Psoas muscle (tissue), 7 donors: ENCODE measurements at regions not wholly inside any gene's neighbourhood (a gene's known extent, or its start where the extent isn't known, plus 50 kb on each side); places are given as distances from the start of the nearest gene placed in this dataset.
A peak's percentile ranks its signal among the peaks of the same experiment; 100 is the strongest.

Experiments used
- ATAC-seq, 4 donors: fragments of 200-7000 bp; cut with Tn5 transposase; one replicate each; pipeline ENCODE4 v1.9.1; 2020; ENCODE audit warnings: moderate library complexity in 3 of 4, mild to moderate bottlenecking in 2 of 4
- DNase-seq, 2 donors: peaks; one replicate each; pipeline ENCODE4 v3.0.0-alpha.2; 2020
- H3K27ac ChIP-seq: fragments of 200-600 bp; one replicate; pipeline ENCODE4 v1.8.0; 2022
- H3K27me3 ChIP-seq, 3 donors: fragments of 200-600 bp in 1 of 3; one replicate each; pipeline versions ENCODE4 v1.6.1 to v1.8.0; 2013 to 2022; ENCODE audit warnings: low read length in 2 of 3, mild to moderate bottlenecking in 2 of 3, moderate library complexity in 1 of 3; ENCODE audit not compliant: insufficient read depth in 3 of 3
- H3K36me3 ChIP-seq, 2 donors: fragments of 200-600 bp in 1 of 2; one replicate each; pipeline versions ENCODE4 v1.6.1 to v1.8.0; 2013 to 2022; ENCODE audit warnings: low read depth in 1 of 2, mild to moderate bottlenecking in 1 of 2, moderate library complexity in 1 of 2; ENCODE audit not compliant: insufficient read depth in 1 of 2
- H3K4me1 ChIP-seq: fragments of 200-600 bp; one replicate; pipeline ENCODE4 v1.8.0; 2022
- H3K4me3 ChIP-seq: fragments of 200-600 bp; one replicate; pipeline ENCODE4 v1.8.0; 2022; ENCODE audit warnings: mild to moderate bottlenecking
- H3K9me3 ChIP-seq: fragments of 200-600 bp; one replicate; pipeline ENCODE4 v1.8.0; 2022
- CTCF ChIP-seq: fragments of 200-600 bp; IDR thresholded peaks from one replicate; pipeline ENCODE4 v1.8.0; 2022; ENCODE audit warnings: antibody characterized with exemption
- WGBS, 3 donors: extraction: QIAGEN DNeasy Blood & Tissue Kit; methylation state at CpG; one replicate each; pipeline versions ENCODE4 v1.1.6 to v1.1.7; 2013; 5-methylcytosine and 5-hydroxymethylcytosine counted together
- intact Hi-C, 2 donors: fragments of 100-400 bp; cut with DNase I; formaldehyde crosslinking; loops; one replicate each; pipeline versions ENCODE4 v1.11.0 to v1.14.2; 2022
- donor health status: healthy with polysubstance abuse.
- donor health status: DM: no; HTN: no; CAD: no; lungs with moderate emphysema.
- donor health status: Bipolar disorder and iron deficiency.
- donor health status: healthy.
- donor health status: DM: yes; HTN: yes; CAD: no.
- donor health status: DM: no; HTN: no; CAD: no.
- donor health status: DM: yes; HTN: yes; CAD: no.

GRCh38 chr1:82171955-82172354, 371.2 kb downstream of the ADGRL2 start:
- Histone ChIP-seq H3K27ac (no peak overlapping the region), H3K4me1 (no peaks in the 10 kb centered on the region), H3K27me3 (no peaks in the 10 kb centered on the region), H3K36me3 (no peaks in the 10 kb centered on the region), H3K4me3 (no peak overlapping the region), H3K9me3 (no peaks in the 10 kb centered on the region)
- intact Hi-C loops, result no loop called here
- no peak for TF ChIP-seq CTCF
- DNase-seq (no peak), ATAC-seq (no peak)
- WGBS, 3 donors, result 80 to 99% (median 93%) methylated on average over 2 of the region's 2 CpGs

DNA sequence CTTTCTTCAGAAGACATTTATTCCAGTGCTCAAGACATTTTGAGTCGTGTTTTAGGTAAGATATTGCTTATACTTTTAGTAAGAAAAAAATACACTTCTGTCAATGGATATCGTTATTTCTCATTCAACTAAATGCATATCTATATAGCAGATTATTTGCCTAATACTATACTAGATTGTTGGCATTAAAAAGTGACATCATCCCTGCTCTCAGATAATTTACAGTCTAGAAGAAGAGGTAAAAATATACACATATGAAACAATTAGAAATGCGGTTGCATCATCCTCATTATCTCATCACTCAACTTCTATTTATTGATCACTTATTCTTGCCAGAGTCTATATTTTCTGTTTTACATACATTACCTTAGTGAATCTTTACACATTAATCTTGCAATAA, 367.7 kb downstream of the ADGRL2 start:
- DNase-seq (no peak), ATAC-seq (no peak)
- no peaks in the 10 kb centered on the region for H3K4me1 ChIP-seq
- intact Hi-C loops, result no loop called here
- no peaks in the 10 kb centered on the region for H3K9me3 ChIP-seq
- no peak for TF ChIP-seq CTCF
- H3K27me3 ChIP-seq, result no peaks in the 10 kb centered on the region
- H3K27ac ChIP-seq, result no peak overlapping the region
- no peaks in the 10 kb centered on the region for H3K36me3 ChIP-seq
- H3K4me3 ChIP-seq, result no peak overlapping the region
- 85 to 91% (median 88%) methylated on average over 3 of the region's 3 CpGs for WGBS, 3 donors

- Histone ChIP-seq H3K4me3 (no peak overlapping the region), H3K27ac (no peak overlapping the region), H3K4me1 (no peaks in the 10 kb centered on the region), H3K9me3 (no peaks in the 10 kb centered on the region), H3K36me3 (no peaks in the 10 kb centered on the region), H3K27me3 (no peaks in the 10 kb centered on the region)
- intact Hi-C loops, result no loop called here
- 92 to 97% (median 94%) methylated on average over 3 of the region's 3 CpGs for WGBS, 3 donors
- ATAC-seq (no peak), DNase-seq (no peak)
- TF ChIP-seq CTCF, result no peak
Observed at GRCh38 chr1:82165304-82165703, 364.6 kb downstream of the ADGRL2 start.

DNA sequence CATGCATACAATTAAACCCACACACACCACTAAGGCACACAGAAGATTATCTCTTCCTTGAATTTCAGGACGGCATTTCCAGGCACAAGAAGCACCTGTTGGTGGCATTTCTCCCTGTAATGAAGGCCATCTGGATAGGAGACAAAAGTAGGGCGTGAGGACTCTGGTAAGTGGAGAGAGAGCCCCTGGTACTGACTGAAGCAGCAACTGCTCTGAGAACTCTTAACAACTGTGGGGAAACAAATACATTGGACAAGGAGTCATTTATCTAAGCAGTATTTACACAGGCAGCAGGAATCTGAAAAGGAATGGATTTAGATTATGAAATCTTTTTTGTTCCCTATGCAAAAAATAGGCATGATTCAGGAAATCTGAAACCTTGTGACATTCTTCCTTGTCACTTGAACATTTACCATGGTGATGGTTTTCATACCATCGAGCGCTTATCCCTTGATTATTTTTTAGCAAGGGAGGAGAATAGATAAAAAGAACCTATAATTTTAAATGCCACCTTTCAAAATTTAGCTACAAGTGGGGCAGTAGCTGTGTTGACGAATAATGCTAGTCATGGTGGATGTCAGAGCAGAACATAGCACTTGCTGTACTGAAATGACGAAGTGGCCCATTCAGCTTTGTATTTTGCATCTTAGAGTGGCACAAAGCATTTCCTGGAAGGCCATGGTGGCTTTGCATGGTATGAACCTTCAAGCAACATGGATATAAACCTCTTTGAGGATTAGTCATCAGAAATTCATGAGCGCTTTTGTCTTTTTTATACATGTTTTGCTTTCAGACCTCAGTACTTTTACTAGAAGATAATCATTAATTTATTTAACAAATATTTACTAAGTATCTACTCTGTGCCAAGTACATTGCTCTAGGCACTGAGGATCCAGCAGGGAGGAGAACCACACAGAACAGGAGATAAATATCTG, 362.0 kb downstream of the ADGRL2 start:
- no peaks in the 10 kb centered on the region for H3K9me3 ChIP-seq
- 43 to 58% (median 45%) methylated on average over 7 of the region's 7 CpGs for WGBS, 3 donors
- H3K36me3 ChIP-seq, result no peaks in the 10 kb centered on the region
- no peaks in the 10 kb centered on the region for H3K27me3 ChIP-seq
- H3K4me3 ChIP-seq, result no peak overlapping the region
- H3K4me1 ChIP-seq, result no peaks in the 10 kb centered on the region
- TF ChIP-seq CTCF, result no peak
- DNase-seq, result no peak
- ATAC-seq, result peak; percentile 60 to 80 (median 70)
- H3K27ac ChIP-seq, result no peak overlapping the region
- intact Hi-C loops, result no loop called here
